Activated CD8-positive, alpha-beta T cell treated with anti-CD3 and anti-CD28 coated beads for 36 hours (primary cell): ENCODE measurements at regions not wholly inside any gene's neighbourhood (a gene's known extent, or its start where the extent isn't known, plus 50 kb on each side); places are given as distances from the start of the nearest gene placed in this dataset.

ENCODE experiments used
- ATAC-seq: fragments of 200-7000 bp; cut with Tn5 transposase; one replicate; pipeline ENCODE4 v1.10.0; 2021; ENCODE audit warnings: mild to moderate bottlenecking, moderate library complexity
- CTCF ChIA-PET: fragments of 350-600 bp; sonication (Branson Sonifier 250); formaldehyde crosslinking; loops from one replicate; lab custom pipeline; 2021; ENCODE audit warnings: antibody characterized with exemption; lab: Charles Lee
- POLR2A ChIA-PET: fragments of 350-600 bp; sonication (Branson Sonifier 250); formaldehyde crosslinking; loops from one replicate; lab custom pipeline; 2021; ENCODE audit warnings: antibody characterized with exemption; lab: Charles Lee
- DNase-seq: peaks from one replicate; pipeline ENCODE4 v3.0.0-alpha.2; 2020
- H3K27ac Mint-ChIP-seq: one replicate; pipeline ENCODE4 v1.8.0; 2021; ENCODE audit warnings: mild to moderate bottlenecking, mixed read lengths
- H3K27me3 Mint-ChIP-seq: one replicate; pipeline ENCODE4 v1.8.0; 2021; ENCODE audit warnings: mixed read lengths
- H3K36me3 Mint-ChIP-seq: one replicate; pipeline ENCODE4 v1.8.0; 2021; ENCODE audit warnings: low read depth, mixed read lengths
- H3K4me1 Mint-ChIP-seq: one replicate; pipeline ENCODE4 v1.8.0; 2021; ENCODE audit warnings: low read depth, mixed read lengths
- H3K4me3 Mint-ChIP-seq: one replicate; pipeline ENCODE4 v1.8.0; 2021; ENCODE audit warnings: mild to moderate bottlenecking, moderate library complexity, mixed read lengths
- H3K9me3 Mint-ChIP-seq: one replicate; pipeline ENCODE4 v1.8.0; 2021; ENCODE audit warnings: mixed read lengths
- CTCF ChIP-seq: fragments of 200-600 bp; IDR thresholded peaks from one replicate; pipeline ENCODE4 v1.8.0; 2022; ENCODE audit warnings: antibody characterized with exemption, mild to moderate bottlenecking
- intact Hi-C: fragments of 100-400 bp; cut with micrococcal nuclease; formaldehyde crosslinking; loops from one replicate; pipeline ENCODE4 v1.10.0; 2022

GRCh38 chr17:77748436-77748835, 210.1 kb upstream of the TNRC6C start:
- no peak for TF ChIP-seq CTCF
- CTCF ChIA-PET: interaction anchor here (0.6 to 2.1 kb wide), 3 partner anchors 206 to 271 kb away, joined by 3 to 8 read pairs (median 4); no protein-coding TSS in a partner anchor
- H3K27me3 Mint-ChIP-seq: no peaks in the 10 kb centered on the region
- no peaks in the 10 kb centered on the region for H3K36me3 Mint-ChIP-seq
- intact Hi-C loops: no loop called here
- POLR2A ChIA-PET: interaction anchor here (0.9 kb wide), 1 partner anchor 10 kb away, joined by 3 read pairs; no protein-coding TSS in a partner anchor
- H3K27ac Mint-ChIP-seq: no peak overlapping the region
- ATAC-seq (no peak), DNase-seq (no peak)
- no peak overlapping the region for H3K4me3 Mint-ChIP-seq
- H3K4me1 Mint-ChIP-seq: no peaks in the 10 kb centered on the region
- no peaks in the 10 kb centered on the region for H3K9me3 Mint-ChIP-seq

- H3K27ac Mint-ChIP-seq: no peak overlapping the region
- ATAC-seq: no peak
- no peaks in the 10 kb centered on the region for H3K36me3 Mint-ChIP-seq
- H3K9me3 Mint-ChIP-seq: no peaks in the 10 kb centered on the region
- CTCF ChIA-PET: interaction anchor here (0.8 to 1.1 kb wide), 2 partner anchors 8 to 264 kb away, joined by 4 read pairs; no protein-coding TSS in a partner anchor
- H3K27me3 Mint-ChIP-seq: no peaks in the 10 kb centered on the region
- intact Hi-C loops: no loop called here
- DNase-seq: no peak
- POLR2A ChIA-PET: interaction anchor here (0.9 kb wide), 1 partner anchor 11 kb away, joined by 3 read pairs; no protein-coding TSS in a partner anchor
- TF ChIP-seq CTCF: no peak
- no peaks in the 10 kb centered on the region for H3K4me1 Mint-ChIP-seq
- no peak overlapping the region for H3K4me3 Mint-ChIP-seq
Observed at GRCh38 chr17:77749321-77749751, 209.2 kb upstream of the TNRC6C start.

- Mint-ChIP-seq H3K4me1 (no peaks in the 10 kb centered on the region), H3K4me3 (no peak overlapping the region), H3K27me3 (no peaks in the 10 kb centered on the region), H3K9me3 (no peaks in the 10 kb centered on the region), H3K36me3 (no peaks in the 10 kb centered on the region), H3K27ac (no peak overlapping the region)
- POLR2A ChIA-PET: no interaction called here
- intact Hi-C loops: no loop called here
- ATAC-seq (no peak), DNase-seq (no peak)
- CTCF ChIA-PET: interaction anchor here (1.1 kb wide), 1 partner anchor 9 kb away, joined by 4 read pairs; no protein-coding TSS in a partner anchor
- no peak for TF ChIP-seq CTCF
Observed at GRCh38 chr17:77749989-77750388, 208.5 kb upstream of the TNRC6C start.

- Mint-ChIP-seq H3K9me3 (no peaks in the 10 kb centered on the region), H3K27me3 (no peaks in the 10 kb centered on the region), H3K4me1 (no peaks in the 10 kb centered on the region), H3K4me3 (no peak overlapping the region), H3K36me3 (no peaks in the 10 kb centered on the region), H3K27ac (no peak overlapping the region)
- intact Hi-C loops: no loop called here
- CTCF ChIA-PET: interaction anchor here (1.1 kb wide), 1 partner anchor 9 kb away, joined by 4 read pairs; no protein-coding TSS in a partner anchor
- ATAC-seq (no peak), DNase-seq (no peak)
- no peak for TF ChIP-seq CTCF
- POLR2A ChIA-PET: no interaction called here
Observed at GRCh38 chr17:77750427-77751043, 208.0 kb upstream of the TNRC6C start.

GRCh38 chr17:77753246-77753645, 205.3 kb upstream of the TNRC6C start:
- no peak overlapping the region for H3K4me3 Mint-ChIP-seq
- TF ChIP-seq CTCF: no peak
- no peak for DNase-seq
- POLR2A ChIA-PET: interaction anchor here (1.0 to 1.3 kb wide), 2 partner anchors 12 to 13 kb away, joined by 3 to 4 read pairs; no protein-coding TSS in a partner anchor
- intact Hi-C loops: no loop called here
- H3K4me1 Mint-ChIP-seq: no peaks in the 10 kb centered on the region
- H3K27me3 Mint-ChIP-seq: no peaks in the 10 kb centered on the region
- CTCF ChIA-PET: no interaction called here
- ATAC-seq: no peak
- no peaks in the 10 kb centered on the region for H3K36me3 Mint-ChIP-seq
- no peaks in the 10 kb centered on the region for H3K9me3 Mint-ChIP-seq
- H3K27ac Mint-ChIP-seq: no peak overlapping the region
